ENCODE measurements at regions not wholly inside any gene's neighbourhood (a gene's known extent, or its start where the extent isn't known, plus 50 kb on each side); places are given as distances from the start of the nearest gene placed in this dataset.
"Not testable (repeated sequence)": the region's sequence is repeated elsewhere in the genome, so short reads cannot be mapped to it uniquely, and the experiment has no call there.

DNA sequence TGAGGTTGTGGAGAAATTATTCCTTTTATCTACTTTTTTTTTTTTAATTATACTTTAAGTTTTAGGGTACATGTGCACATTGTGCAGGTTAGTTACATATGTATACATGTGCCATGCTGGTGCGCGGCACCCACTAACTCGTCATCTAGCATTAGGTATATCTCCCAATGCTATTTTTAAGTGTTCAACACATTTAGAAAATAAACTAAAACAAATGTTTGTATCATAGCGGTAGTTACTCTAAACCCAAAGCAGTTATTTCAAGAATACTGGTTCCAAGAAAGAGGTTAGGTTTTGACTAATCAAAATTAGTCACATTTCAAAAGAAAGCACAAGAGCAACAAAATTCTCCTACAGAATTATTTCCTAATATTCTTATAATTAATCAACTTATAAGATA is 119.5 kb upstream of the SEM1 start:
- not testable (repeated sequence) for H2BK20ac ChIP-seq (ENCODE audit: low read depth, low read length)

More for the DNA sequence above, 119.5 kb upstream of the SEM1 start:
- WGBS, 2 experiments (ENCODE audit: extremely low coverage in 2 of 2, insufficient read length in 1 of 2), result no CpG with 5 or more reads among the region's 4 CpGs
- CTCF ChIA-PET; DNase-seq; H3K56ac ChIP-seq (ENCODE audit: extremely low read depth, insufficient read depth, low read length); H4K5ac ChIP-seq (ENCODE audit: low read depth, low read length); H4K8ac ChIP-seq (ENCODE audit: low read depth in 2 of 2, low read length in 2 of 2); ATAC-seq (ENCODE audit: low read depth); H4K20me1 ChIP-seq (ENCODE audit: insufficient read depth, low read length); H4K91ac ChIP-seq (ENCODE audit: insufficient read depth, low read depth, low read length); H3K36me3 ChIP-seq (ENCODE audit: control insufficient read depth, insufficient read depth, low read length); H3K9me3 ChIP-seq (ENCODE audit: control insufficient read depth, insufficient read depth, low read length); H2AK9ac ChIP-seq (replicated peaks; ENCODE audit: low read depth, low read length, poor library complexity); H3K79me1 ChIP-seq (ENCODE audit: low read depth in 1 of 2, low read length in 2 of 2); H2BK5ac ChIP-seq (ENCODE audit: low read depth, low read length, poor library complexity, severe bottlenecking); H3K23ac ChIP-seq (ENCODE audit: low read depth, low read length); H2BK15ac ChIP-seq (ENCODE audit: low read depth, low read length); H2BK120ac ChIP-seq (ENCODE audit: low read depth, low read length); H3K4me2 ChIP-seq (ENCODE audit: low read depth, low read length); H2AFZ ChIP-seq (replicated peaks; ENCODE audit: low read length, poor library complexity); H3K14ac ChIP-seq (replicated peaks; ENCODE audit: low read depth, low read length); H3K4me1 ChIP-seq (ENCODE audit: control insufficient read depth, insufficient read depth, low read length); H3K4ac ChIP-seq (ENCODE audit: low read depth, low read length); H3K9ac ChIP-seq (ENCODE audit: low read depth, low read length); POLR2A ChIA-PET (ENCODE audit: unreplicated experiment); intact Hi-C loops (cut with micrococcal nuclease); H3K4me3 ChIP-seq (ENCODE audit: insufficient read depth, low read depth, low read length); H3K27ac ChIP-seq (ENCODE audit: insufficient read depth, low read length); H3K27me3 ChIP-seq (ENCODE audit: control insufficient read depth, insufficient read depth, low read length); H3K18ac ChIP-seq (ENCODE audit: low read depth, low read length); BruUV-seq (replicated peaks); H3K9me1 ChIP-seq (ENCODE audit: insufficient read depth, low read length); dilution Hi-C loops (cut with HindIII; ENCODE audit: low sequenced_read_pairs, unreplicated experiment); in situ Hi-C loops (cut with MboI; ENCODE audit: low sequenced_read_pairs); H2AK5ac ChIP-seq (ENCODE audit: low read depth, low read length): not testable (repeated sequence)
